H1 (cell line): ENCODE measurements at regions not wholly inside any gene's neighbourhood (a gene's known extent, or its start where the extent isn't known, plus 50 kb on each side); places are given as distances from the start of the nearest gene placed in this dataset.

Experiments
- BCL11A ChIP-seq, 2 experiments: IDR thresholded peaks; one replicate each; pipeline ENCODE4 v1.6.1; 2011; ENCODE audit warnings: low read depth in 2 of 2, low read length in 2 of 2, mild to moderate bottlenecking in 2 of 2
- CBX8 ChIP-seq: fragments of 300-800, 300-1000 bp; sonication (generic); IDR thresholded peaks from 2 replicates; pipeline ENCODE4 v1.7.1; 2016; ENCODE audit warnings: low read depth, low read length, borderline replicate concordance
- CEBPB ChIP-seq: IDR thresholded peaks from 2 replicates; pipeline ENCODE4 v1.6.1; 2012; ENCODE audit warnings: low read depth, low read length
- CREB1 ChIP-seq: IDR thresholded peaks from 2 replicates; pipeline ENCODE4 v1.6.1; 2012; ENCODE audit warnings: inconsistent platforms
- CTBP2 ChIP-seq: IDR thresholded peaks from 2 replicates; pipeline ENCODE4 v1.7.0; 2011; ENCODE audit warnings: borderline replicate concordance, mild to moderate bottlenecking, moderate library complexity, mixed read lengths, low read length; ENCODE audit not compliant: insufficient read depth, insufficient read length
- POLR2A ChIP-seq, 2 experiments: IDR thresholded peaks; 1 replicate in 1 of 2; 2 replicates in 1 of 2; pipeline ENCODE4 v1.6.1; 2011; ENCODE audit warnings: low read depth in 2 of 2, low read length in 2 of 2, mild to moderate bottlenecking in 2 of 2; ENCODE audit errors: control extremely low read depth in 1 of 2
- SP1 ChIP-seq: IDR thresholded peaks from 2 replicates; pipeline ENCODE4 v1.6.1; 2011; ENCODE audit warnings: low read depth, low read length

DNA sequence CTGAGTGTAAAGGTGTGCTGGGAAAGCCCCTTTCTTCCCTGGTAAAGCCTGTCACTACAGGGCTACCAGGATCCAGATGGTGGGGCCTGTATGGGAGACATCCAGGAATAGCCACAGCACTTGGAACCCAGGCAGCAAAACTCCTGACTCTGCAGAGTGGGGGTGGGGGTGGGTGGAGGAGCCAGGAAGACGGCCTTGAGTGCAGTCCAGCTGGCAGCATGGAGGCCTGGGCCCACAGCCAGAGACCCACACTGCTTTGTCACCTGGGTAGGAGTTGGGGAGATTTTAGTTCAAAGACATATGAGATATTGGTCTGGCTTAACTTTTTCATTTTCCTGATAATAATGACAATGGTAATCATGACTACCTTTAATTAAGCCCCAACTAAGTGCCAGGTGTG, 116.7 kb upstream of the MRPS22 start (continued):
- TF ChIP-seq CREB1, result no peak
- TF ChIP-seq BCL11A (IDR thresholded peaks at IDR 0.05; ENCODE audit: low read depth in 2 of 2, low read length in 2 of 2), result no peak
- TF ChIP-seq SP1, result no peak
- no peak for TF ChIP-seq CTBP2
- no peak for TF ChIP-seq CEBPB
- no peak for TF ChIP-seq CBX8
- TF ChIP-seq POLR2A (IDR thresholded peaks at IDR 0.05; ENCODE audit: control extremely low read depth in 1 of 2, low read depth in 2 of 2, low read length in 2 of 2), result no peak
